Right lobe of liver (tissue), 4 donors: ENCODE measurements at regions not wholly inside any gene's neighbourhood (a gene's known extent, or its start where the extent isn't known, plus 50 kb on each side); places are given as distances from the start of the nearest gene placed in this dataset.

Source experiments
- CTCF ChIP-seq, 4 donors: fragments of 200-600 bp in 3 of 4; fragments of 450-650 bp in 1 of 4; IDR thresholded peaks; one replicate each; pipeline versions ENCODE4 v1.5.1 to v1.8.0; 2016 to 2022; ENCODE audit warnings: antibody characterized with exemption in 4 of 4, mild to moderate bottlenecking in 2 of 4
- POLR2A ChIP-seq: fragments of 450-650 bp; IDR thresholded peaks from one replicate; pipeline ENCODE4 v1.6.1; 2017; ENCODE audit warnings: antibody characterized with exemption, mild to moderate bottlenecking
- donor health status: DM: no; HTN: no; CAD: no.
- donor health status: DM: no; HTN: no; CAD: no.
- donor health status: DM: no; HTN: yes; CAD: no.

- TF ChIP-seq CTCF (IDR thresholded peaks at IDR 0.05) = no peak
- no peak for TF ChIP-seq POLR2A
Measured at GRCh38 chr10:33066558-33067236, 108.7 kb upstream of the ITGB1 start.
